ENCODE measurements at regions not wholly inside any gene's neighbourhood (a gene's known extent, or its start where the extent isn't known, plus 50 kb on each side); places are given as distances from the start of the nearest gene placed in this dataset.
A peak's percentile ranks its signal among the peaks of the same experiment; 100 is the strongest.

DNA sequence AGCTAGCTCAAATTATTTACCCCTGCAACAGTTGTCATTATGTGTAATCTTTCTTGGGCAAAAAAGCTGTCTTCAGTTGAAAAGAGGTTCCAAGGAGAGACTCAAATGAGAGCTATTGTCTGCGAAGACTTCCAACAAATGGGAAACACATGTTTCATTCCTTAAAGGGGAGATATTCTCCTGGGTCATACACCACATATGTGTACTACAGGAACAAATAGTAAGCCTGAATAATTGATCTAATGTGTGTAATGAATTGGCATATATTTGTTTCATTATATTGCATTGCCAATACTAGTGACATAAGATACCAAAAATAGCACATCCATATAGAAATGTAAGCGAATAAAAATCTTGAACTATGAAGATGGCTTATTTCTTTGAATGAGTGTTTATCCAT is 950.9 kb upstream of the NDST4 start:
- Mint-ChIP-seq H3K36me3 (ENCODE audit: low read depth) (no peaks in the 10 kb centered on the region), H3K9me3 (peaks cover 23% of the 10 kb centered on the region), H3K27me3 (ENCODE audit: insufficient read depth) (peaks cover 1% of the 10 kb centered on the region; the same call in 1 of the 2 replicates), H3K4me1 (ENCODE audit: low read depth) (no peaks in the 10 kb centered on the region), H3K27ac (no peak overlapping the region), H3K4me3 (no peak overlapping the region)
- TF ChIP-seq, protein P1, sequence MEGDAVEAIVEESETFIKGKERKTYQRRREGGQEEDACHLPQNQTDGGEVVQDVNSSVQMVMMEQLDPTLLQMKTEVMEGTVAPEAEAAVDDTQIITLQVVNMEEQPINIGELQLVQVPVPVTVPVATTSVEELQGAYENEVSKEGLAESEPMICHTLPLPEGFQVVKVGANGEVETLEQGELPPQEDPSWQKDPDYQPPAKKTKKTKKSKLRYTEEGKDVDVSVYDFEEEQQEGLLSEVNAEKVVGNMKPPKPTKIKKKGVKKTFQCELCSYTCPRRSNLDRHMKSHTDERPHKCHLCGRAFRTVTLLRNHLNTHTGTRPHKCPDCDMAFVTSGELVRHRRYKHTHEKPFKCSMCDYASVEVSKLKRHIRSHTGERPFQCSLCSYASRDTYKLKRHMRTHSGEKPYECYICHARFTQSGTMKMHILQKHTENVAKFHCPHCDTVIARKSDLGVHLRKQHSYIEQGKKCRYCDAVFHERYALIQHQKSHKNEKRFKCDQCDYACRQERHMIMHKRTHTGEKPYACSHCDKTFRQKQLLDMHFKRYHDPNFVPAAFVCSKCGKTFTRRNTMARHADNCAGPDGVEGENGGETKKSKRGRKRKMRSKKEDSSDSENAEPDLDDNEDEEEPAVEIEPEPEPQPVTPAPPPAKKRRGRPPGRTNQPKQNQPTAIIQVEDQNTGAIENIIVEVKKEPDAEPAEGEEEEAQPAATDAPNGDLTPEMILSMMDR (IDR thresholded peaks at IDR 0.05): no peak
- no peak for DNase-seq

DNA sequence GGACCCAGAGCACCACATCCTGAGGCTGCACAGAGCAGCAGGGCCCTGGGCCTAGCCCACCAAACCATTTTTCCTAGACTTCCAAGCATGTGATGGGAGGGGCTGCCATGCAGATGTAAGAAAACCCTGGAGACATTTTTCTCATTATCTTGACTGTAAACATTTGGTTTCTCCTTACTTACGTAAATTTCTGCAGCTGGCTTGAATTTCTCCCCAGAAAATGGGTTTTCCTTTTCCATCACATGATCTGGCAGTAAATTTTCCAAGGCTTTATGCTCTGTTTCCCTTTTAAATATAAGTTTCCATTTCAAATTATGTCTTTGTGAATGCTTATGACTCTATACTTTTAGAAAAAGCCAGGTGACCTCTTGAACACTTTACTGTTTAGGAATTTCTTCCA is 945.9 kb upstream of the NDST4 start:
- no peak overlapping the region for H3K4me3 Mint-ChIP-seq
- DNase-seq: no peak
- no peaks in the 10 kb centered on the region for H3K4me1 Mint-ChIP-seq (ENCODE audit: low read depth)
- no peak overlapping the region for H3K27ac Mint-ChIP-seq
- TF ChIP-seq, protein P1 (IDR thresholded peaks at IDR 0.05): no peak
- peaks cover 15% of the 10 kb centered on the region for H3K9me3 Mint-ChIP-seq
- no peaks in the 10 kb centered on the region for H3K36me3 Mint-ChIP-seq (ENCODE audit: low read depth)
- no peaks in the 10 kb centered on the region; the same call in 1 of the 2 replicates for H3K27me3 Mint-ChIP-seq (ENCODE audit: insufficient read depth)

DNA sequence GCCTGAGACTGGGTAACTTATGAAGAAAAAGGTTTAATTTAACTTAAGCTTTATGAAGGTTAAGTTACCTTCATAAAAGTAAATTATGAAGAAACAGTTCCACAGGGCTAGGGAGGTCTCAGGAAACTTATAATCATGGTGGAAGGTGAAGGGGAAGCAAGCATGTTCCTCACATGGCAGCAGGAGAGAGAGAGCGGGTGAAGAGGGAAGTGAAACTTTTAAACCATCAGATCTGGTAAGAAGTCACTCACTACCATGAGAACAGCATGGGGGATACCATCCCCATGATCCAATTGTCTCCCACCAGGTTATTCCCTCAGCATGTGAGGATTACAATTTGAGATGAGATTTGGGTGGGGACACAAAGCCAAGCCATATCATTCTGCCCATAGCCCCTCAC is 944.7 kb upstream of the NDST4 start:
- Mint-ChIP-seq H3K9me3 (peaks cover 12% of the 10 kb centered on the region), H3K27ac (no peak overlapping the region), H3K36me3 (ENCODE audit: low read depth) (no peaks in the 10 kb centered on the region), H3K4me1 (ENCODE audit: low read depth) (no peaks in the 10 kb centered on the region), H3K27me3 (ENCODE audit: insufficient read depth) (no peaks in the 10 kb centered on the region; the same call in 1 of the 2 replicates), H3K4me3 (no peak overlapping the region)
- TF ChIP-seq, protein P1 (IDR thresholded peaks at IDR 0.05): no peak
- DNase-seq: no peak

DNA sequence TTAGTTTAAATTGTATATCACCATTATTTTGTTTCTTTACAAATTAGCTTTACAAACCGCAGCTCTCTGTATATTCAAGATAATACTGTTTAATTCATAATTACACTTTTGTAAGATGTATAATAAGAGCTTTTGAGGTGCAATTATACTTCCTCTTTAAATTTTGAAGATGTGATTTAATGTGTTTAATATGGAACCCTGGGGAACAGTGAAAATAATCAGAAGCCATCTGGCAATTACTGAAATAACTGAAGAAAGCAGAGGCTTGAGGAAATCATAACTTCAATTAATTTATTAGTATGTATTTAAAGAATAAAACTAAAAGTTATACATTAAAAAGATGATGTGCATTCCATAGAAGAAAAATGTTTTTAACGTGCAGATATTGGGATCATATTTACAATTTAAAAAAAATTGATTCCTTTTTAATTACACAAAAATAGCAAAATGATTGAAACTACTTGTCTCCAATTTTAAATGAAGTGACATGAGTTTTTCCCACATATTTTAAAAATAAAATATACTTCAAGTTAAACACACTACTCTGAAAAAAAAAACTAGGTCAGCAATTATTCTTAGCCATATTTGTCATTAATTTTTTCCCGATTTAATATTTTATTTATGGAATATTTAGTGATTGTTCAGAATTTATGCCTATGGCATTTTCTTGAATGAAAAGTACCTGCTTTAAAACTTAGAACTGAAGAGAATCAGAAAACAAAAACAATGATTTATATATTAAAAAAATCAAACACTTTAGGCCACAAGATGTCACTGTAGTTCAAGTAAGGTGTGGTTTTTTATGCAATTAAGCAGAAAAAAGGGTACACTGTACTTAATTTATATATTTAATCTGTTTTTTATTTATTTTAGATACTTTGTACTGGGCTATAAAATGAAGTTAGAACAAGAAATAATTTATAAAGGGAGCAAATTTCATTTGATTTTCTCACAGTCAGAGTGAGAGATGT is 942.7 kb upstream of the NDST4 start:
- no peak for DNase-seq
- no peaks in the 10 kb centered on the region for H3K36me3 Mint-ChIP-seq (ENCODE audit: low read depth)
- H3K4me1 Mint-ChIP-seq (ENCODE audit: low read depth): no peaks in the 10 kb centered on the region

DNA sequence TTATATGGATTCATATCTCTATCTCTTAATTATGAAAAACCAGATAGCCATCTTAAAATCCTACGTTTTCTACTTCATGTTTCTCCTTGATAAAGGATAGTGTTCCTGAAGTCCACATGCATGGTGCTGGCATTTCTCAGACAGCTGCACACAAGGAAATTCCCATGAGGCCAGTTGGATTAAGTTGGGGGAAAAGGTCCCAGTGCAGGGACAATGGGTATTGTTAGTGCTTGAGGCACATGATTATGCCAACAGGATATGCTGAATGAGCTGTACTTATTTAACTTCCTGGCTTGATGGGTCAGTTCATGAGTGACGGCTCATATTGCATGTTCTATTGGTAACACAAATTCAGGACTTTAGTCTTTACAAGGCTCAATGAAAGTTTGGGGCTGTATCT is 913.9 kb upstream of the NDST4 start:
- Mint-ChIP-seq H3K27ac (no peak overlapping the region), H3K9me3 (no peaks in the 10 kb centered on the region; the same call in none of the 2 replicates), H3K36me3 (ENCODE audit: low read depth) (no peaks in the 10 kb centered on the region), H3K4me1 (ENCODE audit: low read depth) (no peaks in the 10 kb centered on the region), H3K27me3 (ENCODE audit: insufficient read depth) (no peaks in the 10 kb centered on the region), H3K4me3 (no peak overlapping the region)
- TF ChIP-seq, protein P1 (IDR thresholded peaks at IDR 0.05): no peak
- DNase-seq: no peak

More for the DNA sequence above, 942.7 kb upstream of the NDST4 start:
- Mint-ChIP-seq H3K27me3 (ENCODE audit: insufficient read depth) (no peaks in the 10 kb centered on the region; the same call in 1 of the 2 replicates), H3K9me3 (peaks cover 11% of the 10 kb centered on the region), H3K27ac (no peak overlapping the region), H3K4me3 (no peak overlapping the region)
- TF ChIP-seq, protein P1 (IDR thresholded peaks at IDR 0.05): peak; percentile 67

Data from HFFc6 (cell line).